Brain microvascular endothelial cell (primary cell): ENCODE measurements at regions not wholly inside any gene's neighbourhood (a gene's known extent, or its start where the extent isn't known, plus 50 kb on each side); places are given as distances from the start of the nearest gene placed in this dataset.

Experiments
- DNase-seq: peaks from one replicate; pipeline ENCODE4 v3.0.0-alpha.2; 2020
- H3K27ac ChIP-seq: fragments of 250-450 bp; sonication (Bioruptor Pico); 2 replicates; pipeline ENCODE4 v1.5.1; 2020; ENCODE audit warnings: mild to moderate bottlenecking, moderate library complexity
- H3K27me3 ChIP-seq: fragments of 250-450 bp; sonication (Bioruptor Pico); replicated peaks from 2 replicates; pipeline ENCODE4 v1.5.1; 2020; ENCODE audit warnings: mild to moderate bottlenecking
- H3K36me3 ChIP-seq: fragments of 250-450 bp; sonication (Bioruptor Pico); replicated peaks from 2 replicates; pipeline ENCODE4 v1.5.1; 2020; ENCODE audit warnings: mild to moderate bottlenecking
- H3K4me3 ChIP-seq: 2 replicates; pipeline ENCODE4 v1.5.1; 2011; ENCODE audit warnings: low read depth, mild to moderate bottlenecking, control low read depth, low read length, moderate library complexity
- in situ Hi-C: cut with HindIII; loops from 2 replicates; pipeline ENCODE4 v1.10.0; 2017; ENCODE audit warnings: low sequenced_read_pairs, low pct_ligation_motif_present
- TF ChIP-seq, protein P1 (sequence below): IDR thresholded peaks from 2 replicates; pipeline ENCODE4 v1.5.1; 2011; ENCODE audit warnings: low read depth, mild to moderate bottlenecking, moderate library complexity, low read length, control low read depth, inconsistent platforms; ENCODE audit errors: missing control alignments

DNA sequence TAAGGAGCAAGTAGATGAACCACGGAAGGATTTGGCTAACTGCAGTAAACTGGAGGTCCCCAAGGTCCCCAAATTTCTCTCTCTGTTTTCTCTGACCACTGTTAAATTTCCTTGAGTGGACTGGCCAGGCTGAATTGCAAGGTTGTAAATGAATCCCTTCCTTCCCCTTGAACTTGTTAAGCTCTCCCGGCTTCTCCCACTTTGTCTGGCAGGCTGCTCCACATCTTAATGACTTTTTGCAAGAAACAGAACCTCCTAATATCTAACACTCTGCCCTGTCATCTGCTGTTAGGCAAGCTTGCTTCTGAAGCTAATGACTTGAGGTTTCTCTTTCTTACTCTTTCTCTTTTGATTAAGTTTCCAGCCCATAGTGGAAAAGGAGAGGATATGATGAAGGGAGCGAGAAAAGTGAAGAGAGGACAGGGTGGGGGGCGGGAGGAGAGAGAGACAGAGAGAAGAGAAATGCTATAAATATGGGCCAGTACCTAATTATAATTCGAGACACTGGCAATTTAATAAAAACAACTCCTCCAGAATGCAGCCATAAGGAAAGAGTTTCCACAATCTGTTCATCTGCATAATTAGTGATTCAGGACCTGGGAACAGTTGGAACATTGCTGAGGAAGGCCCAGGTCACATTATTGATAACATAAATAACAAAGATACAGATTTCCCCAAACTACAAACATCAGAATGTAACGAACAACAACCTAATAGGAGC lies 437.3 kb upstream of the MPDZ start:
- Histone ChIP-seq H3K27ac (no peak overlapping the region), H3K27me3 (no peaks in the 10 kb centered on the region), H3K4me3 (no peak overlapping the region), H3K36me3 (no peaks in the 10 kb centered on the region)
- TF ChIP-seq, protein P1, sequence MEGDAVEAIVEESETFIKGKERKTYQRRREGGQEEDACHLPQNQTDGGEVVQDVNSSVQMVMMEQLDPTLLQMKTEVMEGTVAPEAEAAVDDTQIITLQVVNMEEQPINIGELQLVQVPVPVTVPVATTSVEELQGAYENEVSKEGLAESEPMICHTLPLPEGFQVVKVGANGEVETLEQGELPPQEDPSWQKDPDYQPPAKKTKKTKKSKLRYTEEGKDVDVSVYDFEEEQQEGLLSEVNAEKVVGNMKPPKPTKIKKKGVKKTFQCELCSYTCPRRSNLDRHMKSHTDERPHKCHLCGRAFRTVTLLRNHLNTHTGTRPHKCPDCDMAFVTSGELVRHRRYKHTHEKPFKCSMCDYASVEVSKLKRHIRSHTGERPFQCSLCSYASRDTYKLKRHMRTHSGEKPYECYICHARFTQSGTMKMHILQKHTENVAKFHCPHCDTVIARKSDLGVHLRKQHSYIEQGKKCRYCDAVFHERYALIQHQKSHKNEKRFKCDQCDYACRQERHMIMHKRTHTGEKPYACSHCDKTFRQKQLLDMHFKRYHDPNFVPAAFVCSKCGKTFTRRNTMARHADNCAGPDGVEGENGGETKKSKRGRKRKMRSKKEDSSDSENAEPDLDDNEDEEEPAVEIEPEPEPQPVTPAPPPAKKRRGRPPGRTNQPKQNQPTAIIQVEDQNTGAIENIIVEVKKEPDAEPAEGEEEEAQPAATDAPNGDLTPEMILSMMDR = no peak
- DNase-seq = no peak
- in situ Hi-C loops = no loop called here

DNA sequence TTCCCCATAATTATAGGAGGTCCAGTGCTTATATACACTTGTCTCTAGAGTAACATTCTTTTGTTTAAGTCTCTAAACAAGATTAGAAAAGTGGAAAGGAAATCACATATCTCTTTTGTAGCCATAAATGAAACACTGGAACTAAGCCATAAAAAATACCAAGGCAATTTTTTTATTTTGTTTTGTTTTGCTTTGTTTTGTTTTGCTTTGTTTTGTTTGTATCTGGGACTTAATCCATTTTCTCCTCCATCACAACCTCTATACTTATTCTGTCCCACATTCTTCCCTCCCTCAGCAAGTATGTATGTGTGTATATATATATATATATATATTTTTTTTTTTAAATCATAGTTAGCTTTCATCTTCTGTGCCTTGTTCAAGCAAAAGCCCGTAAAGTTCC lies 436.6 kb upstream of the MPDZ start:
- no peak for DNase-seq
- TF ChIP-seq, protein P1 = no peak
- Histone ChIP-seq H3K27ac (no peak overlapping the region), H3K36me3 (no peaks in the 10 kb centered on the region), H3K4me3 (no peak overlapping the region), H3K27me3 (no peaks in the 10 kb centered on the region)
- in situ Hi-C loops = no loop called here

DNA sequence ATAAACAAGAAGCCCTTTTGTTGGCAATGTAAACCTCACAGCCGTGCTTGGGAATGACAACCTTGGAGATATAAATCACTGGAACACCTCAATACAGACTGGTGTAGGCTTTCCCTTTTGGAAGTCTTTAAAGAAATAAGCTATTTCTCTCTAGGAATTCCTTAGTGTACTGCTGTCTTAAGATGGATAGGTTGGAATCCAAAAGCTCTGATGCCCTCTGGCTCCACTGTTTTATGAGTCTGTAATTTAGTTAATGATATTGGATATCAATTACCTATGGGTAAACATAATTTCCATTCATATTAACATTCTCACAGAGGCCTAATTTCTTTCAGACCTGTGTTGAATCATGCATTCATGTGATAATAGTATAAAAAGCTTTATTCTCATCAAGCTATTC lies 435.9 kb upstream of the MPDZ start:
- no peaks in the 10 kb centered on the region for H3K27me3 ChIP-seq
- in situ Hi-C loops = no loop called here
- H3K36me3 ChIP-seq = no peaks in the 10 kb centered on the region
- no peak for DNase-seq
- TF ChIP-seq, protein P1 = no peak
- no peak overlapping the region for H3K27ac ChIP-seq
- no peak overlapping the region for H3K4me3 ChIP-seq

DNA sequence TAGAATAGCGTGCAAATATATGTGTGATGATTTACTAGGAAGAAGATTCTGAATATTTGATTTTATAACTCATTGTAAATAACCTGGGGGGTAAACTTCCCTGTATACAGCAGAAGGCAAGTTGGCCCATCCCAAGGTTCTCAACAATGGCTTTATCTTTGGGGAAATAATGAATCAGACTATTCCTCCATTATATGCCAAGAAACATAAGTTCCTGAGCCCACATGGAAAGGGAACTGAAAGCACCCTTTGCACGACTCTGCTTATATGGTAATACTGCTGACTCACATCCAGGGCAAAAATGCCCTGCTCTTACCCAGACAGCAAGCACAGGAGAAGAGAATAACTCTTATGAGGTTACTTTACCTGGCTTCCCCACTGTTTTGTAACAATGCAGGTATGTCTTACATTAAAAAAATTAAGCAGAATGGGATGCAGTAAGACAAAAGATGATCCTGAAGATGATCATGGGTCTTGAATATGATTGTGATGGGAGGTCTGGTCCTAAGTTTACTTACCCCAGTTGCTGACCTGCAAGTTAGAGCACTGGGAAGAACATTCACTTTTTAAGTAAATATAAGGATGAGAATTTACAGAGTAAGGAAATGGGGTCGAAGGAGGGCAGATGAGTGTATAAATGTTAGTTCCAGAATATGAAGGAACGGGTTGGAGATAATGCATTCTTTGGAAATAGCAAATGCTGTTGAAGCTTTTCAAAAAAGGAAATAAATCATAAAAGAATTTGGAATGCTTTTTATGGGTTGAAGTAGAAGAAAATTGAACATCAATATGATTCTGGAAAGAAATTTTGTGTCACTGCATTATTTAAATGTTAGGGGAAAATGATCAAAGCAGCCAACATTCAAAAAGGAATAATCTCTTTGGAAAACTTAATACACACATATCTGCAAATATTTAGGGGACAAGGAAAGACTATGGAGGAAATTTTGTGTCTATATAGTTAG lies 428.4 kb upstream of the MPDZ start:
- DNase-seq = peak; percentile 79
- H3K4me3 ChIP-seq = no peak overlapping the region
- H3K36me3 ChIP-seq = no peaks in the 10 kb centered on the region
- TF ChIP-seq, protein P1 = no peak
- H3K27me3 ChIP-seq = no peaks in the 10 kb centered on the region
- H3K27ac ChIP-seq = peak overlapping the region; percentile 49
- in situ Hi-C loops = no loop called here

DNA sequence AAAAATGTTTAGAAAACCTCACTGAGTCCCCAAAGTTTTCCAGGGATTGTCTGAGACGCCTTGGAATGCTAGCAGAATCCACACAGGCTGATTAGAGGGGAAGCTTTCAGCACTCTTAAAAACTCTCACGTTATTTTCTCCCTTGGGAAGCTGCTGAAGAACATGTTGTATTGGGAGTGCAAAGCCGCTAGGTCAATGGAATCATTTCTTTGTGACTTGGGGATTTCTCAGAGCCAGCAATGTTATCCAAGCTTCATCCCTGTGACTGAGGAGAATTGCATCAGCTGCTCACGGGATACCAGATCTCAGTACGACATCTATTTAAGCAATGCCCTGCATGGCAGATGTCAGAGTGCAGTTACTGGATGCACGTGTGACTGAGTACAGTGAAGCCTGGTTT lies 426.4 kb upstream of the MPDZ start:
- Histone ChIP-seq H3K36me3 (no peaks in the 10 kb centered on the region), H3K27me3 (no peaks in the 10 kb centered on the region), H3K4me3 (no peak overlapping the region), H3K27ac (peak overlapping the region; percentile 80)
- in situ Hi-C loops = no loop called here
- DNase-seq = peak; percentile 86
- TF ChIP-seq, protein P1 = no peak
